Activated T-helper 2 cell treated with anti-CD3 and anti-CD28 coated beads, Interferon-gamma antibody, Interleukin-2, Interleukin-4, amounts not matched to agents 10 μg/mL and 5 μg/mL and 100 μg/mL, durations not matched to agents 14 hours and 24 hours and 36 hours (primary cell): ENCODE measurements at regions not wholly inside any gene's neighbourhood (a gene's known extent, or its start where the extent isn't known, plus 50 kb on each side); places are given as distances from the start of the nearest gene placed in this dataset.

Experiments used
- DNase-seq: peaks from one replicate; pipeline ENCODE4 v3.0.0; 2021; ENCODE audit warnings: low spot score
- H3K27ac Mint-ChIP-seq: one replicate; pipeline ENCODE4 v1.8.0; 2021; ENCODE audit warnings: mixed read lengths
- H3K27me3 Mint-ChIP-seq: one replicate; pipeline ENCODE4 v1.8.0; 2021; ENCODE audit warnings: low read depth, mixed read lengths
- H3K36me3 Mint-ChIP-seq: one replicate; pipeline ENCODE4 v1.8.0; 2021; ENCODE audit warnings: low read depth, mixed read lengths
- H3K4me1 Mint-ChIP-seq: one replicate; pipeline ENCODE4 v1.8.0; 2021; ENCODE audit warnings: low read depth, mixed read lengths
- H3K4me3 Mint-ChIP-seq: one replicate; pipeline ENCODE4 v1.8.0; 2021; ENCODE audit warnings: low read depth, mild to moderate bottlenecking, moderate library complexity, mixed read lengths
- H3K9me3 Mint-ChIP-seq: one replicate; pipeline ENCODE4 v1.8.0; 2021; ENCODE audit warnings: mixed read lengths
- intact Hi-C: fragments of 100-400 bp; cut with micrococcal nuclease; formaldehyde crosslinking; loops from one replicate; pipeline ENCODE4 v1.15.1; 2023

- H3K9me3 Mint-ChIP-seq = no peaks in the 10 kb centered on the region
- no peaks in the 10 kb centered on the region for H3K36me3 Mint-ChIP-seq
- H3K4me3 Mint-ChIP-seq = no peak overlapping the region
- DNase-seq = no peak
- peaks cover 11% of the 10 kb centered on the region for H3K27me3 Mint-ChIP-seq
- intact Hi-C loops = no loop called here
- H3K27ac Mint-ChIP-seq = no peak overlapping the region
- H3K4me1 Mint-ChIP-seq = peaks cover 4% of the 10 kb centered on the region
Measured at GRCh38 chr13:26952551-26953143, 192.1 kb upstream of the GPR12 start.

- intact Hi-C loops = no loop called here
Measured at GRCh38 chr13:26951581-26952177, 191.1 kb upstream of the GPR12 start.

GRCh38 chr13:26950968-26951367 is 190.4 kb upstream of the GPR12 start:
- H3K27ac Mint-ChIP-seq = no peak overlapping the region
- intact Hi-C loops = no loop called here
- H3K4me1 Mint-ChIP-seq = no peaks in the 10 kb centered on the region
- peaks cover 8% of the 10 kb centered on the region for H3K27me3 Mint-ChIP-seq
- no peak for DNase-seq
- no peaks in the 10 kb centered on the region for H3K9me3 Mint-ChIP-seq
- no peaks in the 10 kb centered on the region for H3K36me3 Mint-ChIP-seq
- H3K4me3 Mint-ChIP-seq = no peak overlapping the region

More at GRCh38 chr13:26951581-26952177, 191.1 kb upstream of the GPR12 start:
- Mint-ChIP-seq H3K4me1 (peaks cover 2% of the 10 kb centered on the region), H3K9me3 (no peaks in the 10 kb centered on the region), H3K36me3 (no peaks in the 10 kb centered on the region), H3K27ac (no peak overlapping the region), H3K27me3 (peaks cover 5% of the 10 kb centered on the region), H3K4me3 (no peak overlapping the region)
- DNase-seq = no peak

- no peak overlapping the region for H3K4me3 Mint-ChIP-seq
- no peaks in the 10 kb centered on the region for H3K36me3 Mint-ChIP-seq
- H3K27me3 Mint-ChIP-seq = peaks cover 11% of the 10 kb centered on the region
- H3K9me3 Mint-ChIP-seq = no peaks in the 10 kb centered on the region
- no peak overlapping the region for H3K27ac Mint-ChIP-seq
- no peak for DNase-seq
- no peaks in the 10 kb centered on the region for H3K4me1 Mint-ChIP-seq
- intact Hi-C loops = no loop called here
Measured at GRCh38 chr13:26950546-26950945, 190.0 kb upstream of the GPR12 start.

GRCh38 chr13:26949701-26950502 is 189.3 kb upstream of the GPR12 start:
- intact Hi-C loops = no loop called here
- Mint-ChIP-seq H3K36me3 (no peaks in the 10 kb centered on the region), H3K4me1 (no peaks in the 10 kb centered on the region)

GRCh38 chr13:26948353-26948752 is 187.8 kb upstream of the GPR12 start:
- Mint-ChIP-seq H3K27ac (no peak overlapping the region), H3K36me3 (no peaks in the 10 kb centered on the region), H3K4me3 (no peak overlapping the region), H3K27me3 (peaks cover 15% of the 10 kb centered on the region), H3K4me1 (no peaks in the 10 kb centered on the region), H3K9me3 (no peaks in the 10 kb centered on the region)
- DNase-seq = no peak
- intact Hi-C loops = no loop called here

More at GRCh38 chr13:26949701-26950502, 189.3 kb upstream of the GPR12 start:
- peaks cover 11% of the 10 kb centered on the region for H3K27me3 Mint-ChIP-seq
- DNase-seq = no peak
- H3K4me3 Mint-ChIP-seq = no peak overlapping the region
- no peak overlapping the region for H3K27ac Mint-ChIP-seq
- H3K9me3 Mint-ChIP-seq = no peaks in the 10 kb centered on the region

- intact Hi-C loops = no loop called here
- Mint-ChIP-seq H3K27ac (no peak overlapping the region), H3K4me3 (no peak overlapping the region), H3K36me3 (no peaks in the 10 kb centered on the region), H3K4me1 (no peaks in the 10 kb centered on the region), H3K27me3 (peaks cover 15% of the 10 kb centered on the region), H3K9me3 (no peaks in the 10 kb centered on the region)
- DNase-seq = no peak
Measured at GRCh38 chr13:26946684-26947343, 186.2 kb upstream of the GPR12 start.

- intact Hi-C loops = no loop called here
- Mint-ChIP-seq H3K4me3 (no peak overlapping the region), H3K27ac (no peak overlapping the region), H3K36me3 (no peaks in the 10 kb centered on the region), H3K9me3 (no peaks in the 10 kb centered on the region), H3K27me3 (peaks cover 15% of the 10 kb centered on the region), H3K4me1 (peaks cover 2% of the 10 kb centered on the region)
- DNase-seq = no peak
Measured at GRCh38 chr13:26943748-26944147, 183.2 kb upstream of the GPR12 start.

GRCh38 chr13:26942184-26942583 is 181.6 kb upstream of the GPR12 start:
- Mint-ChIP-seq H3K36me3 (no peaks in the 10 kb centered on the region), H3K27ac (no peak overlapping the region), H3K4me3 (no peak overlapping the region), H3K4me1 (peaks cover 2% of the 10 kb centered on the region), H3K27me3 (peaks cover 15% of the 10 kb centered on the region), H3K9me3 (no peaks in the 10 kb centered on the region)
- intact Hi-C loops = no loop called here
- no peak for DNase-seq

- no peak for DNase-seq
- Mint-ChIP-seq H3K9me3 (no peaks in the 10 kb centered on the region), H3K27ac (no peak overlapping the region), H3K27me3 (peaks cover 15% of the 10 kb centered on the region), H3K4me1 (peaks cover 2% of the 10 kb centered on the region), H3K36me3 (no peaks in the 10 kb centered on the region), H3K4me3 (no peak overlapping the region)
- intact Hi-C loops = no loop called here
Measured at GRCh38 chr13:26941345-26942174, 181.0 kb upstream of the GPR12 start.

GRCh38 chr13:26934096-26934495 is 173.5 kb upstream of the GPR12 start:
- no peaks in the 10 kb centered on the region for H3K9me3 Mint-ChIP-seq
- H3K27me3 Mint-ChIP-seq = no peaks in the 10 kb centered on the region
- intact Hi-C loops = no loop called here
- H3K27ac Mint-ChIP-seq = no peak overlapping the region
- H3K36me3 Mint-ChIP-seq = no peaks in the 10 kb centered on the region
- H3K4me1 Mint-ChIP-seq = peaks cover 3% of the 10 kb centered on the region
- no peak for DNase-seq
- no peak overlapping the region for H3K4me3 Mint-ChIP-seq

GRCh38 chr13:26932465-26932864 is 171.9 kb upstream of the GPR12 start:
- H3K36me3 Mint-ChIP-seq = no peaks in the 10 kb centered on the region
- no peak overlapping the region for H3K27ac Mint-ChIP-seq
- H3K27me3 Mint-ChIP-seq = peaks cover 4% of the 10 kb centered on the region
- DNase-seq = no peak
- intact Hi-C loops = no loop called here
- no peak overlapping the region for H3K4me3 Mint-ChIP-seq
- H3K9me3 Mint-ChIP-seq = no peaks in the 10 kb centered on the region
- peaks cover 3% of the 10 kb centered on the region for H3K4me1 Mint-ChIP-seq
